ENCODE measurements at regions not wholly inside any gene's neighbourhood (a gene's known extent, or its start where the extent isn't known, plus 50 kb on each side); places are given as distances from the start of the nearest gene placed in this dataset.

GRCh38 chr3:10743366-10744097 lies 72.5 kb upstream of the SLC6A11 start:
- no peak for DNase-seq

- DNase-seq = peak; percentile 59
These were observed 71.9 kb upstream of the SLC6A11 start for GRCh38 chr3:10744098-10744465.

GRCh38 chr3:10745392-10745791 lies 70.6 kb upstream of the SLC6A11 start:
- DNase-seq = no peak

- no peak for DNase-seq
These were observed 70.0 kb upstream of the SLC6A11 start for GRCh38 chr3:10746001-10746400.

GRCh38 chr3:10746684-10747083 lies 69.3 kb upstream of the SLC6A11 start:
- DNase-seq = no peak

GRCh38 chr3:10747341-10747740 lies 68.7 kb upstream of the SLC6A11 start:
- no peak for DNase-seq

GRCh38 chr3:10748040-10748439 lies 68.0 kb upstream of the SLC6A11 start:
- no peak for DNase-seq

GRCh38 chr3:10753964-10754363 lies 62.1 kb upstream of the SLC6A11 start:
- DNase-seq = no peak

- DNase-seq = no peak
These were observed 59.5 kb upstream of the SLC6A11 start for GRCh38 chr3:10756546-10756945.

GRCh38 chr3:10757021-10757820 lies 58.8 kb upstream of the SLC6A11 start:
- DNase-seq = no peak

- no peak for DNase-seq
These were observed 58.3 kb upstream of the SLC6A11 start for GRCh38 chr3:10757821-10758130.

GRCh38 chr3:10758304-10759037 lies 57.6 kb upstream of the SLC6A11 start:
- peak; percentile 81 for DNase-seq

- no peak for DNase-seq
These were observed 56.5 kb upstream of the SLC6A11 start for GRCh38 chr3:10759495-10759894.

- no peak for DNase-seq
These were observed 55.8 kb upstream of the SLC6A11 start for GRCh38 chr3:10760199-10760598.

- DNase-seq = no peak
These were observed 54.4 kb upstream of the SLC6A11 start for GRCh38 chr3:10761583-10761982.

GRCh38 chr3:10762116-10762515 lies 53.9 kb upstream of the SLC6A11 start:
- DNase-seq = no peak

- DNase-seq = no peak
These were observed 53.3 kb upstream of the SLC6A11 start for GRCh38 chr3:10762611-10763247.

GRCh38 chr3:10763248-10763620 lies 52.8 kb upstream of the SLC6A11 start:
- no peak for DNase-seq

GRCh38 chr3:10763817-10764258 lies 52.2 kb upstream of the SLC6A11 start:
- DNase-seq = no peak

GRCh38 chr3:10764259-10765051 lies 51.6 kb upstream of the SLC6A11 start:
- DNase-seq = no peak

- DNase-seq = no peak
These were observed 49.9 kb upstream of the SLC6A11 start for GRCh38 chr3:10766049-10766705.

Measured in 8988T (cell line).